HL-60 (cell line): ENCODE measurements at regions not wholly inside any gene's neighbourhood (a gene's known extent, or its start where the extent isn't known, plus 50 kb on each side); places are given as distances from the start of the nearest gene placed in this dataset.

Source experiments
- DNase-seq, 2 experiments: peaks; one replicate each; pipeline ENCODE4 v3.0.0-alpha.2; 2010 to 2020; ENCODE audit warnings: low read depth in 1 of 2, low spot score in 1 of 2
- H3K27ac ChIP-seq: fragments of 250-450 bp; sonication (Bioruptor Pico); replicated peaks from 2 replicates; pipeline ENCODE4 v1.5.1; 2020; ENCODE audit warnings: mild to moderate bottlenecking, moderate library complexity
- H3K27me3 ChIP-seq: fragments of 250-450 bp; sonication (Bioruptor Pico); 2 replicates; pipeline ENCODE4 v1.5.1; 2021; ENCODE audit warnings: mild to moderate bottlenecking, moderate library complexity; ENCODE audit not compliant: insufficient read depth, poor library complexity, severe bottlenecking
- H3K4me3 ChIP-seq: replicated peaks from 2 replicates; pipeline ENCODE4 v1.5.1; 2011; ENCODE audit warnings: mild to moderate bottlenecking, control low read depth, low read length; ENCODE audit not compliant: insufficient read depth
- GABPA ChIP-seq: IDR thresholded peaks from 2 replicates; pipeline ENCODE4 v1.6.1; 2012; ENCODE audit warnings: low read depth
- POLR2AphosphoS5 ChIP-seq: IDR thresholded peaks from 2 replicates; pipeline ENCODE4 v1.6.1; 2012; ENCODE audit warnings: low read depth
- SPI1 ChIP-seq: IDR thresholded peaks from 2 replicates; pipeline ENCODE4 v1.6.1; 2012; ENCODE audit warnings: low read depth, mild to moderate bottlenecking, borderline replicate concordance
- TF ChIP-seq, protein P1 (sequence below): IDR thresholded peaks from 2 replicates; pipeline ENCODE4 v1.6.1; 2012; ENCODE audit warnings: low read depth; ENCODE audit not compliant: insufficient replicate concordance
- TF ChIP-seq, protein P2 (sequence below): IDR thresholded peaks from one replicate; pipeline ENCODE4 v1.5.1; 2011; ENCODE audit warnings: low read length, control low read depth, inconsistent platforms; ENCODE audit not compliant: insufficient read depth

GRCh38 chr2:857081-857480 is 93.6 kb upstream of the SNTG2 start:
- no peak for TF ChIP-seq POLR2AphosphoS5
- TF ChIP-seq, protein P1, sequence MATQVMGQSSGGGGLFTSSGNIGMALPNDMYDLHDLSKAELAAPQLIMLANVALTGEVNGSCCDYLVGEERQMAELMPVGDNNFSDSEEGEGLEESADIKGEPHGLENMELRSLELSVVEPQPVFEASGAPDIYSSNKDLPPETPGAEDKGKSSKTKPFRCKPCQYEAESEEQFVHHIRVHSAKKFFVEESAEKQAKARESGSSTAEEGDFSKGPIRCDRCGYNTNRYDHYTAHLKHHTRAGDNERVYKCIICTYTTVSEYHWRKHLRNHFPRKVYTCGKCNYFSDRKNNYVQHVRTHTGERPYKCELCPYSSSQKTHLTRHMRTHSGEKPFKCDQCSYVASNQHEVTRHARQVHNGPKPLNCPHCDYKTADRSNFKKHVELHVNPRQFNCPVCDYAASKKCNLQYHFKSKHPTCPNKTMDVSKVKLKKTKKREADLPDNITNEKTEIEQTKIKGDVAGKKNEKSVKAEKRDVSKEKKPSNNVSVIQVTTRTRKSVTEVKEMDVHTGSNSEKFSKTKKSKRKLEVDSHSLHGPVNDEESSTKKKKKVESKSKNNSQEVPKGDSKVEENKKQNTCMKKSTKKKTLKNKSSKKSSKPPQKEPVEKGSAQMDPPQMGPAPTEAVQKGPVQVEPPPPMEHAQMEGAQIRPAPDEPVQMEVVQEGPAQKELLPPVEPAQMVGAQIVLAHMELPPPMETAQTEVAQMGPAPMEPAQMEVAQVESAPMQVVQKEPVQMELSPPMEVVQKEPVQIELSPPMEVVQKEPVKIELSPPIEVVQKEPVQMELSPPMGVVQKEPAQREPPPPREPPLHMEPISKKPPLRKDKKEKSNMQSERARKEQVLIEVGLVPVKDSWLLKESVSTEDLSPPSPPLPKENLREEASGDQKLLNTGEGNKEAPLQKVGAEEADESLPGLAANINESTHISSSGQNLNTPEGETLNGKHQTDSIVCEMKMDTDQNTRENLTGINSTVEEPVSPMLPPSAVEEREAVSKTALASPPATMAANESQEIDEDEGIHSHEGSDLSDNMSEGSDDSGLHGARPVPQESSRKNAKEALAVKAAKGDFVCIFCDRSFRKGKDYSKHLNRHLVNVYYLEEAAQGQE = no peak
- no peak overlapping the region for H3K4me3 ChIP-seq
- DNase-seq = no peak
- H3K27me3 ChIP-seq = no peaks in the 10 kb centered on the region
- H3K27ac ChIP-seq = no peak overlapping the region

- H3K27ac ChIP-seq = no peak overlapping the region
- no peak for DNase-seq
- no peaks in the 10 kb centered on the region for H3K27me3 ChIP-seq
- TF ChIP-seq, protein P2, sequence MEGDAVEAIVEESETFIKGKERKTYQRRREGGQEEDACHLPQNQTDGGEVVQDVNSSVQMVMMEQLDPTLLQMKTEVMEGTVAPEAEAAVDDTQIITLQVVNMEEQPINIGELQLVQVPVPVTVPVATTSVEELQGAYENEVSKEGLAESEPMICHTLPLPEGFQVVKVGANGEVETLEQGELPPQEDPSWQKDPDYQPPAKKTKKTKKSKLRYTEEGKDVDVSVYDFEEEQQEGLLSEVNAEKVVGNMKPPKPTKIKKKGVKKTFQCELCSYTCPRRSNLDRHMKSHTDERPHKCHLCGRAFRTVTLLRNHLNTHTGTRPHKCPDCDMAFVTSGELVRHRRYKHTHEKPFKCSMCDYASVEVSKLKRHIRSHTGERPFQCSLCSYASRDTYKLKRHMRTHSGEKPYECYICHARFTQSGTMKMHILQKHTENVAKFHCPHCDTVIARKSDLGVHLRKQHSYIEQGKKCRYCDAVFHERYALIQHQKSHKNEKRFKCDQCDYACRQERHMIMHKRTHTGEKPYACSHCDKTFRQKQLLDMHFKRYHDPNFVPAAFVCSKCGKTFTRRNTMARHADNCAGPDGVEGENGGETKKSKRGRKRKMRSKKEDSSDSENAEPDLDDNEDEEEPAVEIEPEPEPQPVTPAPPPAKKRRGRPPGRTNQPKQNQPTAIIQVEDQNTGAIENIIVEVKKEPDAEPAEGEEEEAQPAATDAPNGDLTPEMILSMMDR = no peak
- TF ChIP-seq SPI1 (no peak), GABPA (no peak), POLR2AphosphoS5 (no peak)
- TF ChIP-seq, protein P1 = no peak
- no peak overlapping the region for H3K4me3 ChIP-seq
Observed at GRCh38 chr2:856456-856855, 94.2 kb upstream of the SNTG2 start.

DNA sequence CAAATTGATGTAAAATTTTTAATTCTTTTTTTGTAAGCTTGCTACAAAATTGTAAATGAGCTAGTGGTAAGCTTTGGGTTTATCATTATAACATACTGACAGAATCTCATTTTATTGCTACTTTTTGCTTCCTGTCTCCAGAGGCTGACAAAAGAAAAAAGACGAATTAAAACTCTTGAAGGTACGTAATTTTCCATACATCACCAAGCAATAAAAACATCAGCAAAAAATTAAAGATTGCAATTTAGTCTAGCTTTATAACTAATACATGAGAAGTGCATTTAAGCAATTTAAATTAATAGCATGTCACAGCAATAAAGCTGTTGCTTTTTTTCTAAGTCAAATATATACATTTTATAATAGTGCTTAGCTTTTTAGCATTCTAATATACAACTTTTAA is 94.6 kb upstream of the SNTG2 start:
- TF ChIP-seq POLR2AphosphoS5 (no peak), GABPA (no peak), SPI1 (no peak)
- TF ChIP-seq, protein P2 = no peak
- TF ChIP-seq, protein P1 = no peak
- no peak for DNase-seq
- no peaks in the 10 kb centered on the region for H3K27me3 ChIP-seq

GRCh38 chr2:855177-855576 is 95.5 kb upstream of the SNTG2 start:
- no peak overlapping the region for H3K27ac ChIP-seq
- no peak for DNase-seq

More for the DNA sequence above, 94.6 kb upstream of the SNTG2 start:
- Histone ChIP-seq H3K27ac (no peak overlapping the region), H3K4me3 (no peak overlapping the region)

More at GRCh38 chr2:855177-855576, 95.5 kb upstream of the SNTG2 start:
- TF ChIP-seq, protein P1 = no peak
- TF ChIP-seq, protein P2 = no peak
- no peak for TF ChIP-seq SPI1
- no peak for TF ChIP-seq POLR2AphosphoS5
- no peak for TF ChIP-seq GABPA
- no peak overlapping the region for H3K4me3 ChIP-seq
- no peaks in the 10 kb centered on the region for H3K27me3 ChIP-seq
